HepG2 (cell line): ENCODE measurements at regions not wholly inside any gene's neighbourhood (a gene's known extent, or its start where the extent isn't known, plus 50 kb on each side); places are given as distances from the start of the nearest gene placed in this dataset.

Experiments used
- CTCF ChIP-seq: sonication (generic); formaldehyde crosslinking; IDR thresholded peaks from 2 replicates; pipeline ENCODE4 v1.5.0; 2020; ENCODE audit warnings: mild to moderate bottlenecking, missing genetic modification reagents, moderate library complexity
- MXI1 ChIP-seq: IDR thresholded peaks from 3 replicates; pipeline ENCODE4 v1.6.1; 2012; ENCODE audit warnings: low read depth, low read length, inconsistent platforms, borderline replicate concordance

GRCh38 chr13:68272652-68273051 is 1042.5 kb upstream of the PCDH9 start:
- TF ChIP-seq MXI1 (no peak), CTCF (CRISPR knock-in tag) (no peak)
